NCI-H1436 (cell line): ENCODE measurements at regions not wholly inside any gene's neighbourhood (a gene's known extent, or its start where the extent isn't known, plus 50 kb on each side); places are given as distances from the start of the nearest gene placed in this dataset.
"Not testable (repeated sequence)": the region's sequence is repeated elsewhere in the genome, so short reads cannot be mapped to it uniquely, and the experiment has no call there.

Experiments used
- DNase-seq: peaks from one replicate; lab custom pipeline; 2025; lab: John Stamatoyannopoulos, UW

DNA sequence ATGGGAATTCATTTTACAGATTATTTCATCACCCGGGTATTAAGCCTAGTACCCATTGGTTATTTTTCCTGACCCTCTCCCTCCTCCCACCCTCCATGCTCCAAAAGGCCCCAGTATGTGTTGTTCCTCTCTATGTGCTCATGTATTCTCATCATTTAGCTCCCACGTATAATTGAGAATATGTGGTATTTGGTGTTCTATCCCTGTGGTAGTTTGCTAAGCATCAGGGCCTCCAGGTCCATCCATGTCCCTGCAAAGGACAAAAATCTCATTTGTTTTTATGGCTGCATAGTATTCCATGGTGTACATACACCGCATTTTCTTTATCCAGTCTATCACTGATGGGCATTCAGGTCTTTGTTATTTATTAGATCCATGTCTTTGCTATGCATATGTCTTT is 894.1 kb upstream of the MIR17HG start:
- no peak for DNase-seq

DNA sequence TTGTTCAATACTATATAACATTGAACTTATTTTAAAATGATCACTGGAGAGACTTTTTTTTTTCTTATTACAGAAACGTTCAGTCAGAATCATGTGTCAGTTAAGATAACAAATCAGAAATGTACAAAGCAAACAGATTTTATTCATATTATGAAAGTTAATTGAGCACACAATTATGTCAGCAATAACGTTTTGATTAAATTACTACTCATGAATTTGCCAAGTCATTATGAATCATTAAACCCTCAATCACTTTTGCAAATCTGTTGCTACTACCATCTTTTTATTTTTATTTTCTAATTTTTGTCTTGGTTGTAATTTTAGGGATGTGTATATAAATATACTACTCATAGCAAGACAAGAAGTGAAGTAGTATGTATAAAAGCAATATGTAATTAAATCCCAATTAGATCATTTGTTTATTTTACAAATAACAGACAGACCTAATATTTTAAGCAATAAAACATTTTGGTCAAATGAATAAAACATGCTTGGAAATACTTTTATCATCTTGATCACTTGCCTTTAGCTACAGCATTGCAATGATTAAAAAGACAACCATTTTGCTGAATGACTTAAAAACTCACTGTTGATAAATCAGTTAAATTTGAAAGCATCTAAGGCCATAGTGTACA is 893.4 kb upstream of the MIR17HG start:
- no peak for DNase-seq

DNA sequence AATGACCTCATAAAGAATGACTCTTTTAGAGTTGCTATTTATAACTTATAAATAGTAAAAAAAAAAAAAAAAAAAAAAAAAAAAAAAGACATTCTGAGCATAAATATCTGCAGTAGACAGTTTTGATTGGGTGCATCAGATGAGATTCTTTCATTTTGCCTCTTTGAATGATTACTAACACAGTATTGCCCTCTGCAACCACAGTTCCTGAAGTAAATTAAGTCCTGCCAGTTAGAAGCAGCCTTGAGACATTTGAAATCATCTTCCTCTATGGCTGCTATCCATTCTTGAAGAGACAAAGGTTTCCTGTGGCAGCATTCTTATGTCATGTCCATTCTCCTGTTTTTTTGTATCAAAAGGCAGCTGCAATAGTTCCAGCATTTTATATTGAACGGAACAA is 892.4 kb upstream of the MIR17HG start:
- DNase-seq, result no peak

DNA sequence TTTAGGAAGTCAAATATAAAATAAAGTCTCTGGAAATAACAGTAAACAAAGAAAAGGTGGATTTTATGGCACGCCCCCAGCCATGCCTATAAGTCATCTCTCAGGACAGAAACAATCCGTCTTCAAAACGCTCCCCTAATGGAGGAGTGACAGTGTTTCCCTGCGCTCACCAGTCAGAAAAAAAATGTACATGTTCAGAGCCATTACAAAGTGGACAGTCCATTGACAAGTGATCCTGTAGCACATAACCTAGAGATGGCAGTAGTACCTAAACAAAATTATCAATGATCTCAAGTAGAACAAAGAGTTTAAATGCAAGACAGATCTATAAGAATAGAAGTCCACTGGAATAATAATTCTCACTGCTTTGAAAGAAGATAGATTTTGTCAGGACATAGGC is 891.7 kb upstream of the MIR17HG start:
- DNase-seq, result no peak

DNA sequence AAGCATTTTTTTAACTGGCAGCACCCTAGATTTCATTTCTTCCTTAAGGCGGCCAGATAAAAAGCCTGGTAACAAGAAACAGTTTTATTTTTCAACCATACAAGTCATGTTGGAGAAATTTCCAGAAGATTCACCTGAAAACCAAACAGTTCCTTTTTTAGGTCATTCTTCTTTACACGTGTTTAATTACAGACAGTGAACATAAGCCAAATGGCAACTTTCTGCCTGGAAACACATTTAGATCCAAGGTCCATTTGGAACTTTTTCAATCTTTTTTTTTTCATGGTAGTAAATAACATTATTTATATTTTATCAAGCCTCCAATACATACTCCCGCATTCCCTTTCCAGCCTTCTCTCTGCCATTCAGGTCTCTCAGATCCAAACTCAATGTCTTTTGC is 886.1 kb upstream of the MIR17HG start:
- DNase-seq, result no peak

DNA sequence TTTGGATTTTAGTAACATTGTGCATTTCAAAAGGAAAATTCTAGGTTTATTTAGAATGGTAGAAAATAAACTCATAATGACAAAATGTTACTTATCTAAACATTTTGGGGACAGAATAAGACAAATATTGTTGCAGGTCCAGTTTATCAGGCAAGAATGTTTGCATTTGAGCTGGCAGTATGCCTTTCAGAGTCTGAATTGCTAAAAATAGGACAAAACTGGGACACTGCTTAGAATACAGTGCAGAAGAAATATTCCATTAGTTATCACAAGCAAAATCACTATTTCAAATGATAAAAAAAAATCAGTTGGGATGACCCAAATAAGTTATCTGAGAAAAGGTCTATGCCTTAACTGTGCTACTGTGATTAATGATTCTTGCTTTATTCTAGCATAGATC is 870.3 kb upstream of the MIR17HG start:
- no peak for DNase-seq

DNA sequence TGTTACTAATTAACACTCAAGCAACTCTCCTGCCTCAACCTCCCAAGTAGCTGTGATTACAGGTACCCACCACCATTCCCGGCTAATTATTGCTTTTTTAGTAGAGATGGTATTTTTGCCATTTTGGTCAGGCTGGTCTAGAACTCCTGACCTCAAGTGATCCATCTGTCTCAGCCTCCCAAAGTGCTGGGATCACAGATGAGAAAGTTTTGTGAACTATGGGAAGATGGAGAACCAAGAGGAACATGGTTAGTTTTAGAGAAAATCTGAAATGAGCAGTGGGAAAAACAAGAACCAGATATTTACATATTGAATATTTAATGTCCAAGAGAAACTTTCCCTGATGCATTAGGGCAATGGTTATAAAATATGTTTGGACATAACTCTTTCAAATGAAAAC is 863.6 kb upstream of the MIR17HG start:
- DNase-seq, result no peak

DNA sequence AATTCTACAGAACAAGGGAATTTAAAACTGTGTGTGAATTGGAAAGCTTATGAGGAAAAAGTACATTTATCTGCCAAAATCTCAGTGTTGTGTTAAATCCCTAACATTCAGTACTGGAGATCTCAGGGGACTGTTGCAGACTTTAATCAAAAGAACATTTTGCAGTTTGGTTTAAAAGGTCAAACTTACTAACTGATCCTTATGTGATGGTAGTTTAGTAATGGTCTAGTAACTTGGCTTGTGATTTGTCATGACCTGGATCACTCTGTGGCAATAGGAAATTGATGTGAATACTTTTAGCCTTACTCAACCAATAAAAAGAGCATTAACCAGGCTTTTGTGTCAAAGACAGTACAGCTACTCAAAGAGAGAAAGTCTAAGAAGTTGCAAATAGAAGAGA is 862.1 kb upstream of the MIR17HG start:
- DNase-seq, result no peak

DNA sequence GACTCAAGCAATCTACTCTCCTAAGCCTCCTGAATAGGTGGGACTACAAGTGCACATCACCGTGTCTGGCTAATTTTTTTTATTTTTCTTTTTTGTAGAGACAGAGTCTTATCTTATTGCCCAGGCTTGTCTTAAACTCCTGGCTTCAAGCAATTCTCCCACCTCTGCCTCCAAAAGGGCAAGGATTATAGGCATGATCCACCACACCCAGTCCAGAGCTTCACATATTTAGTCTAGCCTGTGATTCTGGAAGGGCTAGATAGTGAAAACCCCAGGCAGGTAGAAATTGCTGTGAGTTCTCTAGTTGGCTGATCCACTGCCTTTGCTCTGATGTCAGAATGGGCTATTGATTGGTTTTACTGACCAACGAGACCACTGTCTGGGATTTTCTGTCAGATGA is 854.6 kb upstream of the MIR17HG start:
- DNase-seq, result no peak

DNA sequence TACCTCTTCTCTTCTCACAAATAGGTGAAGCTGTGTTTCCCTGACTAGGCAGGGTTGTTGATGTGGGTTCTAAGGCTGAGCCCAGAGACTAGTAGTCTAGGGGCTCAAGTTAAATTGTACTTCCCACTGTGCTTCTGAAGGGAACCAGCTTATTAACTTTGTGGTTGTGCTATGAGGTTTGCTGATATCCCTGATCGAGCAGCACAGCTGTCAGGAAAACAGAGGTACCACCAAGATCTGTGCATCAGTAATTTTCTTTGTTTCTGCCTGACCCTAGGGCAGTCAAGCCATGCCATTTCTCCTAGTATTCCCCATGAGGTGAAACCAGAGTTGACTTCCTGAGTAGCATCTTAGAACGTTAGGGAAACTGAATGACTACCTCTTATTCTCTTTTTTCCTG is 853.8 kb upstream of the MIR17HG start:
- no peak for DNase-seq

DNA sequence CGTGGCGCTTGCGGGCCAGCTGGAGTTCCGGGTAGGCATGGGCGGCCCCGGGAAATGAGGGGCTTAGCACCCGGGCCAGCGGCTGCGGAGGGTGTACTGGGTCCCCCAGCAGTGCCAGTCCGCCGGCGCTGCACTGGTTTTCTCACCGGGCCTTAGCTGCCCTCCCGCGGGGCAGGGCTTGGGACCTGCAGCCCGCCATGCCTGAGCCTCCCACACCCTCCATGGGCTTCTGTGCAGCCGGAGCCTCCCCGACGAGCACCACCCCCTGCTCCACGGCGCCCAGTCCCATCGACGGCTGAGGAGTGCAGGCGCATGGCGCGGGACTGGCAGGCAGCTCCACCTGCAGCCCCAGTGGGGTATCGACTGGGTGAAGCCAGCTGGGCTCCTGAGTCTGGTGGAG is 852.6 kb upstream of the MIR17HG start:
- DNase-seq, result not testable (repeated sequence)

DNA sequence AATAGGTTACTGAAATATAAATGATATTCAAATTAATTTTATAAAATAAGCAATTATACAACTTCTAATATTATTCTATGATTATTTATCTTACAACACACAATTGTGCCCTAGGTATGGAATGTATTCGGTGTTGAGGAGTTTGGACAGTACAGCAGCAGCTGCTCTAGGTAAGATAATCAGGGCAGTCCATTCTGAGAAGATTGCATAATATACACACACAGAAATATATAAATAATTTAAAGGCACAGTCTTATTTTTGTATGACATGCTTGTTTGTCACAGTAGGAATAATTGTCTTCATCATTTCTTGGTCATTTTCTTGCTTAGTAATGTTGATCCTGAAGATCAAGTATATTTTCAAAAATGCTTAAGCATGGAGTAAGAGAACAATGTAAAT is 849.4 kb upstream of the MIR17HG start:
- DNase-seq, result no peak

DNA sequence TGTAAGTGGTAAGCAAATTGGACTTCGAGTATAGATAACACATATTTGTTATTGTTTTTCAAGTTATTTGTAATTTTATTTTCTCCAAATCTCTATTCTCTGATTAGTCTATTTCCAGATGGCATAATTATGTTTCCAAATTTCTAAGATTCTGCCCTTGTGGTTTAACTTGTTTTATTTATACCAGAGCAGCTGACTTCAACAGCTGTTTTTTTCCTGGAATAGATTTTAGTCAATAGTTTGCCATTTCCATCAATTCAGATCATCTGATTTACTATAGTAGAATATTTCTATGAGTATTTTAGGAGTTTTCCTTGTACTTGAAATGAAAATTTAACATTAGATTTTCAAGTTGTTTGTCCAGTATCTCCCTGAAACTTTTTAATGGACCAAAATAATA is 848.7 kb upstream of the MIR17HG start:
- DNase-seq, result no peak

DNA sequence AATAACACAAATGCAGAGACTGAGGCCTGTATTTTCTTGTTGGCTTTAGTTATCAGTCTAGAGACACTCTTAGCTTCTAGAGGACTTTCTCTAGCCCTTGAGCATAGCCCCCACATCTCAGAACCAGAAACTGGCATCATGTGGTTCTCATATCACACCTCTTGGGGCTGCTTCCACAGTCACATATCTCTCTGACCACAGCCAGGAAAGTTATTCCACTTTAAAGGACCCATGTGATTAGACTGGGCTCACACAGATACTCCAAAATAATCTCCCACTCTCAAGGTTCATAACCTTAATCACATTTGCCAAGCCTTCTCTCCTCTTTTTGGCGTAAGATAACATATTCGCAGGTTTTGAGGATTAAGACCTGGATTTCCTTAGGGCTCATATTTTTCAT is 846.9 kb upstream of the MIR17HG start:
- no peak for DNase-seq

DNA sequence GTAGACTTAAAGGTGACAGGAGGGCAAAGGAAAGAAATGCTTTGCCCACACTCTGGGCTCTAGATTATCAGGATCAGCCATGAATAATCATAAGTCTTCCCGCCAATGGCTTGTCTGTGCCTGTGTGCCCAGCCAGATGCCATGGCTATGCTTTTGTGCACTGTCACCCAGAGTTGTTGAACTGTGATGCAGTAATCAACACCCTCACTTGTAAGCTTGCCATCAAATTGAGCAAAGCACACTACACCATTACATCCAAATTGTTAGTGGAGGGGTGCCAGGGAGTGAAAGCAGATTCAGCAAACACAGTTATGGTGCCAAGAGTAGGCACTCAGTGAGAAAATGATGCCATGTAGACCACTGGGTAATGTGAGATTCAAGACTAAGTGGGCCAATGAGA is 845.3 kb upstream of the MIR17HG start:
- DNase-seq, result no peak

DNA sequence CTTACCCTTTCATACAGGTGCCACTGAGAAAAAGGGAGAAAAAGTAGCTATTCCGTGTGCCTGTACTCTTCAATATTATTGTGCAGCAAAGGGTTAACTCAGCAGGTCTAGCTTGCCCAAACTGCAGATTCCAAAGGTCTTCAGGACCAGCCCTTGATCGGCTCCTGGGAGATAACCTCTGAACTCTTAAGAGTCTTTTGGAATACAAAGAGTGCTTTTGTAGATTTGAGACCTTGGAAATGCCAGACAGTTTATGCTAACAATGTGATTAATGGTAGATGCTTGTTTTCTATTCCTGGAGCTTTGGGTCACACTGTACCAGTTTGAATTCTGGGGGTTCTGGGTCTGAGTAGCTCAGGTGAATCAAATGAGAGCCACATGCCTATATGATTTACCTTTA is 844.7 kb upstream of the MIR17HG start:
- DNase-seq, result no peak

DNA sequence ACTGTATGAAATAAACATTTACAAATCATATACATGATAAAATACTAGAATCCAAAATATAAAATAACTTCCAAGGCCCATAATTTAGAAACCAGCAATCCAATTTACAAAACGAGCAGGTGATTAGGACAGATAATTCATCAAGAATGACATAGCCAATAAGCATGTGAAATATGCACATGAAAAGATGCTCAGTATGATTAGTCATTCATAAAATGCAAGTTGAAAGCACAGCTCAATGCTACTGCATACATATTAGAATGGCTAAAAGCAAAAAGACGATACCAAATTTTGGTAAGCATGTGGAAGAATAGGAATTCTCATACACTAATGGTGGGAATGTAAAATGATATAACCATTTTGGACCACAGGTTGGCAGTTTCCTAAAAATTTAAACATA is 837.2 kb upstream of the MIR17HG start:
- DNase-seq, result no peak

DNA sequence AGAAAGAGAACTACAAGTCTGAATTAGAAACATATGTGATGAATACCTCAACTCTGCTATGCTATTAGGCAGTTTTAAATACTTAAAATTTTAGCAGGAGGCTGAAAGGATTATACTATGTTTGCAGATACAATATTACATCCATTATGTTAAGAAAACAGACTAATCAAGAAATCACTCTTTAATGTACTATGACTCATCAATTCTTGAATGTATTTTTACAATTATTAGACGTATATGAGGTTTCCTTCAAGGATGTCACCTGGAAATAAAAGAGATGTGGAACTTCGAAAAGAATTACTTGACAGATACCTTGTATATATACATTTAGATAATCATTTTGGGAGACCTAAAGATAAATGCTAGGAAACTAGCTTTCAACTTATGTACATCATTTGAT is 835.6 kb upstream of the MIR17HG start:
- no peak for DNase-seq

DNA sequence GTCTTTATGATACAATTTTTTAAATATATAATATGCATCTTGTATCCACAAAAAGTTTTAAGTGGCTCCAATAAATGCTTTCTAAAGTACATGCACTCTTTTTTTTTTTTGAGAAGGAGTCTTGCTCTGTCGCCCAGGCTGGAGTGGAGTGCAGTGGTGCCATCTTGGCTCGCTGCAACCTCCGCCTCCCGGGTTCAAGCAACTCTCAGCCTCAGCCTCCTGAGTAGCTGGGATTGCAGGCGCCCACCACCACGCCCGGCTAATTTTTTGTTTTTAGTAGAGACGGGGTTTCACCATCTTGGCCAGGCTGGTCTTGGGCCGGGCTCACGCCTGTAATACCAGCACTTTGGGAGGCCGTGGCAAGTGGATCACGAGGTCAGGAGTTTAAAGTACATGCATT is 832.8 kb upstream of the MIR17HG start:
- DNase-seq, result not testable (repeated sequence)

DNA sequence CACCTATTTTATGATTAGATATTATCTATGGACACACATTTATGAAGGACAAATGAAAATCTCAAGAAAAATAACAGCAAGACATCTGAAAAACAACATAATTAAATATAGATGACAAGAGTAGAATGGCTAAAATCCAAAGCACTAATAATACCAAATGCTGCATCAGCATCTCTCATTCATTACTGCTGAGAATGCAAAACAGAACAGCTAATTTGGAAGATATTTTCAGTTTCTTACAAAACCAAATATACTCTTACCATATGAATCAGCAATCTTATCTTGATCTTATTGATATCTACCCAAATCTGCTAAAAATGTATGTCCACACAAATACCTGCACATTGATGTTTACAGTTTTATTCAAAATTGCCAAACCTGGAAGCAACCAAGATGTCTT is 829.1 kb upstream of the MIR17HG start:
- no peak for DNase-seq

DNA sequence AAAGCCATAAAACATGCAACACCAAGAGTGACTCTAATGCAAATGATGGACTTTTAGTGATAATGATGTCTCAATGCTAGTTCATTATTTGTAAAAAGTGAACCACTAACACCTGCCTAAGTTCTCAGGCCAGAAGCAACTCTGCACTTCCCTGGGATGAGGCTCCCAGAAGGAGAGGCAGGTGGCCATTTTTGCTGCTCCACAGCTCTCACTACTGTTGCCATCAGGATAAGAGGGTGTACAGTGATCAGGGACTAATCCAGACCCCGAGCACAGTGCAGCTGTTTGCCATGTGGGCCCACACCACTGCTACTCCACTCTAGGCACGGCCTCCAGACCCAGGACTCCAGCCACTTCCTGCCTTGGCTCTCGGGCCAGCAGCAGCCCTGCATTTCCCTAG is 828.3 kb upstream of the MIR17HG start:
- no peak for DNase-seq

DNA sequence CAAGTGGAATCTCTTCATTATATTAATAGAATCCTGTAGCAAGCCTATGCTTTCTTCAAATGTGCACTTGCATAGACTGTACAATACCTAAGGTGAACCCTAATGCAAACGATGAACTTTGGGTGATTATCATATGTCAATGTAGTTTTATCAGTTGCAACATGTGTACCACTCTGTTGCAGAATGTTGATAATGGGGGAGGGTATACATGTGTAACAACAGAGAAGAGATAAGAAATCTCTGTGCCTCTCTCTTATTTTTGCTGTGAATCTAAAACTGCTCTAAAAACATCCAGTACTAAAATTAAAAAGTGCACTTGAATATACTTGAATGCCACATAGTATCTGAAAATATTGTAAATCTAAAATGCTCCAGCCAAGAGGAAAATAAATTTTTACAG is 820.8 kb upstream of the MIR17HG start:
- no peak for DNase-seq

DNA sequence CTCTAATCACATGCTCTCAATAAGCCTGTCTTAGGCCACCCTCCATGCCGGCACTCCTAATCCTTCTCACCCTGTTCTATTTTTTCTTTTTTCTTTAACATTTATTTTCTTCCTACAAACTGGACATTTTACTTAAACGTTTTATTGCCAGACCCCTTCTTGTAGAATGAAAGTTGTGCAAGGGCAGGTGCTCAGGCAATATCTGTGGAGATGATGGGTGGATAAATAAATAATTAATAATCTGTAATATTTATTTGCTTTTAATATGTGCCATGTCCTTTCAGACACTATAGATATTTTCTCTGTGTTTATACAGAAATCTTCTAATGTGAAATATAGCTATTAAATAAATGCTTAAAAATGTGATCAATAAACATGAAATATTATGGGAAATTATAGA is 815.7 kb upstream of the MIR17HG start:
- no peak for DNase-seq

DNA sequence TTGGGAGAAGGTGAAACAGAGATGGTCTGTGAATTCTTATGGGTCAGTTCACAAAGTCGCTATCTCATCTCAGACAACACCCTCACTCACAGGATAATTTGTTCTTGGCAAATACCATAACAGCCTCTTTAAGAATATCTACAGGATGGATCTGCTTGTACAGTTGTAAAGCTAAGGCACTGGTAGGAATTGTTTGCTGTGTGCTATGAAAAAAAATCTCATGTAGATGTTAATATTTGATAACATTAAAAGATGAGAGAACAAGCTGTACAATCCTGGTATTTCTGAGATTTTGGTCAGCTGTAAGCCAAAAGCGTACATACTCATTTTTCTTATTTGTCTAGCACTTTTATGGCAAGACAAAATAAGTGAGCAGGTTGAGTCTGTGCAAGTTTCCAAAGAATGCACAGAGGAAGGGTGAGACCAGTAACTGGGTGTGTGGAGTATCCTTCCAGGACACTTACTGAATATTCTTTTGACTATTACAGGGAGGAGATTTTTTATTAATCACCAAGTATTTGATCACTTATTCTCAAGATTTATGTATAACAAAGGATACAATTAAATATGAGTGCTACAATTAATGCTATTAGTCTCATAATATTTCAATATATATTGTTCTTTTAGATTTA is 814.5 kb upstream of the MIR17HG start:
- no peak for DNase-seq
